ENCODE measurements at regions not wholly inside any gene's neighbourhood (a gene's known extent, or its start where the extent isn't known, plus 50 kb on each side); places are given as distances from the start of the nearest gene placed in this dataset.

DNA sequence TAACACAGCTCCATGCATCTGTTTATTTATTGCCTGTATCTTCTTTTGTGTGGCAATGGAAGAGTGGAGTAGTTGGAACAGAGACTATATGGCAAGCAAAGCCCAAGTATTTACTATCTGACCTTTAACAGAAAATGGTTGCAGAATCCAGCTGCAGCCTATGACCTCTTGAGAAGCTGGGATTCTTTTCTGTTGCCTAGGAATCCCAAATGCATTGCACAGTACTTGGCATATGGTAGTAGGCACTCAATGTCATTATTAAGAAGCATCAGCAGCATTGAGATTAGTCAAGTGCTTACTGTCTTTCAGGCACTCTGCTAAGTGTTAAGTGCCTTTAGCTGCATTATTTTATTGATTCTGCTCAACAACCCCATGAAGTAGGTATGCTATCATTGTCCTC lies 331.6 kb downstream of the CCDC85A start:
- TF ChIP-seq POLR2A (IDR thresholded peaks at IDR 0.05; ENCODE audit: low read depth, low read length), result no peak
- no peak for TF ChIP-seq TAF1 (IDR thresholded peaks at IDR 0.05; ENCODE audit: borderline replicate concordance, low read depth, low read length)

Data from GM12892 (cell line).